ENCODE measurements at regions not wholly inside any gene's neighbourhood (a gene's known extent, or its start where the extent isn't known, plus 50 kb on each side); places are given as distances from the start of the nearest gene placed in this dataset.

DNA sequence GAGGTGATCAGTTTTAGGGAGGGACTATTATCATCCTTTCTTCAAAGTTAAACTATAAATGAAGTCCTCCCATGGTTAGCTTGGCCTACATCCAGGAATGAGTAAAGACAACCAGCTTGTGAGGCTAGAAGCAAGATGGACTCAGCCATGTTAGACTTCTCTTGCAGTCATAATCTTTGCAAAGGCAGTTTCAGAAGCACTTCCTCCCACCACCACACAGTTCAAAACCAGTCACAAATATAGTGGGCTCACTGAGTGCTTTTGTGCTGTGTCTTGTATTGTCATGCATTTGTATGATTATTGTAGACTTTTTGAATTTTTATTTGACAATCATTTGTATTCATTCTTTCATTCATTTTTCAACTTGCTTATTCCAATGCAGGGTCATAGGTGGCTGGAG is 204.5 kb downstream of the ZNF674 start:
- no peak overlapping the region for H2AFZ ChIP-seq (ENCODE audit: low read length)
- H3K4me1 ChIP-seq (ENCODE audit: insufficient read depth, low read length): no peaks in the 10 kb centered on the region
- no peaks in the 10 kb centered on the region for H3K79me2 ChIP-seq (ENCODE audit: insufficient read depth, low read length)
- no peak overlapping the region for H3K27ac ChIP-seq (ENCODE audit: low read depth, low read length)
- no peak overlapping the region for H3K4me2 ChIP-seq (ENCODE audit: insufficient read depth, low read length)
- TF ChIP-seq CTCF (IDR thresholded peaks at IDR 0.05; ENCODE audit: extremely low read depth, low read depth, low read length): no peak
- peaks cover 4% of the 10 kb centered on the region for H3K27me3 ChIP-seq (ENCODE audit: insufficient read depth, low read length)
- no peak for DNase-seq (ENCODE audit: insufficient read length, low spot score, missing footprints)
- H3K4me3 ChIP-seq (ENCODE audit: insufficient read depth, low read length): no peak overlapping the region
- H3K36me3 ChIP-seq (ENCODE audit: insufficient read depth, low read length): no peaks in the 10 kb centered on the region
- H3K9me3 ChIP-seq (ENCODE audit: low read depth, low read length): no peaks in the 10 kb centered on the region
- no peaks in the 10 kb centered on the region for H4K20me1 ChIP-seq (ENCODE audit: insufficient read depth, low read length)

DNA sequence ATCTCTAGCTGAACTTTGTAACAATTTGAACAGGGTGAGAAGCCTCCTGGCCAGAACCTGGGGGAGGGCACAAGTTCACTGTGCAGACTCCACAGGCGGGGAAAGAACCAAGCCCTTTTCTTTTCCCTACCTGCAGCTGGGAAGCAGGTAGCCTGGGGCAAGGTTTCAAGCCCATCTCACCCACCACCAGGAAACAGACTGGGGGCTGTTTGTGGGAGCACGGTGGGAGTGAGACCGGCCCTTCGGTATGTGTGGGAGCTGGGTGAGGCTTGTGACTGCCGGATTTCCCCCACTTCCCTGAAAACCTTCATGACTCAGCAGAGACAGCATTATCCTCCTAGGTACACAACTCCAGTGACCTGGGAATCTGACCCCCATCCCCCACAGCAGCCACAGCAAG is 211.7 kb downstream of the ZNF674 start:
- H3K4me1 ChIP-seq (ENCODE audit: insufficient read depth, low read length): no peaks in the 10 kb centered on the region
- H3K27ac ChIP-seq (ENCODE audit: low read depth, low read length): no peak overlapping the region
- no peak overlapping the region for H3K4me2 ChIP-seq (ENCODE audit: insufficient read depth, low read length)
- no peaks in the 10 kb centered on the region for H3K27me3 ChIP-seq (ENCODE audit: insufficient read depth, low read length)
- TF ChIP-seq CTCF (IDR thresholded peaks at IDR 0.05; ENCODE audit: extremely low read depth, low read depth, low read length): no peak
- H3K36me3 ChIP-seq (ENCODE audit: insufficient read depth, low read length): no peaks in the 10 kb centered on the region
- H3K9me3 ChIP-seq (ENCODE audit: low read depth, low read length): peaks cover 2% of the 10 kb centered on the region
- H2AFZ ChIP-seq (ENCODE audit: low read length): no peak overlapping the region
- no peaks in the 10 kb centered on the region for H4K20me1 ChIP-seq (ENCODE audit: insufficient read depth, low read length)
- no peaks in the 10 kb centered on the region for H3K79me2 ChIP-seq (ENCODE audit: insufficient read depth, low read length)
- no peak for DNase-seq (ENCODE audit: insufficient read length, low spot score, missing footprints)
- H3K4me3 ChIP-seq (ENCODE audit: insufficient read depth, low read length): no peak overlapping the region

DNA sequence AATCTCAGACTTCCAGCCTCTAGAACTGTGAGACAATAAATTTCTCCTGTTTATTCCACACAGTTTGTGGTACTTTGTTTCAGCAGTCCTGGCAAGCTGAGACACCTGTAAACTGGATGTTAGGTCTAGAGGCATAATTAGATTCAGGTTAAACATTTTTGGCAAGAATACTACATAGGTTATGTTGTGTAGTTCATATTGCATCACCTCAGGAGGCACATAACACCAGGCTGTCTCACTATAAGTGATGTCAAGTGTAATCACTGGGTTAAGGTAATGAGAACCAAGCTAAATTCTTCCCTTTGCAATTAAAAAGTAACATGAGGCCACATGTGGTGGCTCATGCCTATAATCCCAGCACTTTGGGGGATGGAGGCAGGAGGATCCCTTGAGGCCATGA is 214.2 kb downstream of the ZNF674 start:
- TF ChIP-seq CTCF (IDR thresholded peaks at IDR 0.05; ENCODE audit: extremely low read depth, low read depth, low read length): no peak
- DNase-seq (ENCODE audit: insufficient read length, low spot score, missing footprints): no peak
- Histone ChIP-seq H3K4me1 (ENCODE audit: insufficient read depth, low read length) (peaks cover 18% of the 10 kb centered on the region), H3K27me3 (ENCODE audit: insufficient read depth, low read length) (no peaks in the 10 kb centered on the region), H3K79me2 (ENCODE audit: insufficient read depth, low read length) (no peaks in the 10 kb centered on the region), H2AFZ (ENCODE audit: low read length) (no peak overlapping the region), H3K36me3 (ENCODE audit: insufficient read depth, low read length) (no peaks in the 10 kb centered on the region), H3K4me3 (ENCODE audit: insufficient read depth, low read length) (no peak overlapping the region), H4K20me1 (ENCODE audit: insufficient read depth, low read length) (no peaks in the 10 kb centered on the region), H3K4me2 (ENCODE audit: insufficient read depth, low read length) (no peak overlapping the region), H3K9me3 (ENCODE audit: low read depth, low read length) (peaks cover 2% of the 10 kb centered on the region), H3K27ac (ENCODE audit: low read depth, low read length) (no peak overlapping the region)

DNA sequence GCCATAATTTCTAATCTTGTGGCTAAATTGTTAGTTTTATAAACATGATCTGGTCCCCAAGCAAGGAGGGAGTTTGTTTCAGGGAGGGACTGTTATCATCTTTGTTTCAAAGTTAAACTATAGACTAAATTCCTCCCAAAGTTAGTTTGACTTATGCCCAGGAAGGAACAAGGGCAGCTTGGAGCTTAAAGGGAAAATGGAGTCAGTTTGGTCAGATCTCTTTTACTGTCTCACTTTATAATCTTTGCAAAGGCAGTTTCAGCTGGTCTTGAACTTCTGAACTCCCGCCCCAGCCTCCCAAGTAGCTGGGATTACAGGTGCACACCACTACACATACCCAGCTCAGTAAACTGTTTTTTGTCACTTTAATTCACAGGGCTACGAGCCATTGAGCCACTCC is 214.7 kb downstream of the ZNF674 start:
- no peak for DNase-seq (ENCODE audit: insufficient read length, low spot score, missing footprints)
- no peak for TF ChIP-seq CTCF (IDR thresholded peaks at IDR 0.05; ENCODE audit: extremely low read depth, low read depth, low read length)
- no peak overlapping the region for H3K27ac ChIP-seq (ENCODE audit: low read depth, low read length)
- H4K20me1 ChIP-seq (ENCODE audit: insufficient read depth, low read length): no peaks in the 10 kb centered on the region
- no peaks in the 10 kb centered on the region for H3K27me3 ChIP-seq (ENCODE audit: insufficient read depth, low read length)
- H3K4me3 ChIP-seq (ENCODE audit: insufficient read depth, low read length): no peak overlapping the region
- H3K9me3 ChIP-seq (ENCODE audit: low read depth, low read length): peaks cover 2% of the 10 kb centered on the region
- H3K36me3 ChIP-seq (ENCODE audit: insufficient read depth, low read length): no peaks in the 10 kb centered on the region
- H3K4me2 ChIP-seq (ENCODE audit: insufficient read depth, low read length): no peak overlapping the region
- no peak overlapping the region for H2AFZ ChIP-seq (ENCODE audit: low read length)
- no peaks in the 10 kb centered on the region for H3K79me2 ChIP-seq (ENCODE audit: insufficient read depth, low read length)
- peaks cover 22% of the 10 kb centered on the region for H3K4me1 ChIP-seq (ENCODE audit: insufficient read depth, low read length)
